NB4 (cell line): ENCODE measurements at regions not wholly inside any gene's neighbourhood (a gene's known extent, or its start where the extent isn't known, plus 50 kb on each side); places are given as distances from the start of the nearest gene placed in this dataset.

Experiments
- DNase-seq: peaks from one replicate; pipeline ENCODE4 v3.0.0; 2010; ENCODE audit warnings: low read depth
- H3K4me3 ChIP-seq: one replicate; pipeline ENCODE4 v1.5.1; 2011; ENCODE audit warnings: mild to moderate bottlenecking, low read depth, low read length, moderate library complexity
- CTCF ChIP-seq: IDR thresholded peaks from one replicate; pipeline ENCODE4 v1.5.1; 2012; ENCODE audit warnings: low read depth, low read length
- MAX ChIP-seq: IDR thresholded peaks from 2 replicates; pipeline ENCODE4 v1.6.1; 2011; ENCODE audit warnings: low read depth, low read length
- MYC ChIP-seq: IDR thresholded peaks from 2 replicates; pipeline ENCODE4 v1.6.1; 2011; ENCODE audit warnings: low read depth, low read length
- POLR2A ChIP-seq: IDR thresholded peaks from 2 replicates; pipeline ENCODE4 v1.6.1; 2011; ENCODE audit warnings: mild to moderate bottlenecking; ENCODE audit not compliant: insufficient read length; ENCODE audit errors: extremely low read depth

DNA sequence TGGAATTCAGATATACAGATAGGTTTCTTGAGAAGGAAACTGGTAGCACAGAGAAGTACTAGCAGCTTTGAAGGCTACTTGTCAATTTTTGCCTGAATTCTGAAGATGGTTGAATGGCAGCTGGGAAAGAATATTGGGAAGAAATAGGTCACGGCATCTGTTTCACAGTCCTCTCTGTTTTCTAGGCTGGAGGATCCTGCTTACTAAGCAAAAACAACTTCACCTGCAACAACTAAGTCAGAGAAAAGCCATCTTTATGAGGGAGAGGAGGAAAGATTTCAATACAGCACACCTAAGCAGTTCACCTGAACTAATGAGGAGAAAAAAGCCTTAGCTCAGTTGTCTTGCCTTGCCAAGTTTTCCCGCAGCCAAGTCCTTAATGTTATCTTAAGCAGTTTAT, 975.5 kb upstream of the EPHA7 start:
- DNase-seq, result no peak
- H3K4me3 ChIP-seq, result no peak overlapping the region
- TF ChIP-seq POLR2A, result no peak
- TF ChIP-seq MAX, result no peak
- TF ChIP-seq MYC, result no peak
- no peak for TF ChIP-seq CTCF

DNA sequence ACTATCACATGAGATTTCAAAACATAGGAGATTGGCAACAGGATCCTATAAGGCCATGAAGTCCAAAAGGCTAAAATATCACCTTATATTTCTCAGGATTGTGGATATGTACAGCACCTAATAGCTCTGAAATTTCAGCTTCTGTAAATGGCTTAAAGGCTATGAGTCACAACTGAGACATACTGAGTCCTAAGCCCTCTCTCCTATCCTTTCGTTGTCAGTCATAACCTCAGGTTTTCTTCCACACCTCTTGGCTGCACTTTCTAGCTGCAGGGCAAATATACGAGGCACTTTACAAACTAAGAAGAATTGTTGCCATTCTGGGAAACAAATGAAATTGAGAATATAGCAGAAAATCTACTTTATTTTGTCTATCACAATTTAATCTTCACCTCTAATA, 969.9 kb upstream of the EPHA7 start:
- no peak for DNase-seq
- no peak for TF ChIP-seq POLR2A
- no peak for TF ChIP-seq MYC
- no peak for TF ChIP-seq MAX
- TF ChIP-seq CTCF, result no peak
- no peak overlapping the region for H3K4me3 ChIP-seq

DNA sequence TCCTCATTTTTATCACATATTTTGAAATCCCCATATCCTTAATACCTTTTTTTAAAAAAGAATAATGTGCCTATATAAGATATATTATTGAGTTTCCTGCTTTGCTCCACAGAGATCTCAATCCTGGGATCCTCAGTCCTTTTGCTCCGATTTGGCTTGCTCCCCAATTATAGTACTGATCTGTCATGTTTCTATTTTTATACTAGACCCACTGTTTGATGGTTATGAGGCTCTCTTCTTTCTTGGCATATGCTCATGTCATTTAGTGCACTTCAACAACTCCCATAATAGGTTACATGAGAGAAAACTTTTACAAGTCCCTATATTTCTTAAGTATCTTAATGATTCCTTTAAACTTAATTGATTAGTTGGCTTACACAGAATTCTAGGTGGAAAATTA, 958.5 kb upstream of the EPHA7 start:
- no peak overlapping the region for H3K4me3 ChIP-seq
- no peak for TF ChIP-seq MYC
- TF ChIP-seq POLR2A, result no peak
- no peak for TF ChIP-seq CTCF
- no peak for TF ChIP-seq MAX
- no peak for DNase-seq

DNA sequence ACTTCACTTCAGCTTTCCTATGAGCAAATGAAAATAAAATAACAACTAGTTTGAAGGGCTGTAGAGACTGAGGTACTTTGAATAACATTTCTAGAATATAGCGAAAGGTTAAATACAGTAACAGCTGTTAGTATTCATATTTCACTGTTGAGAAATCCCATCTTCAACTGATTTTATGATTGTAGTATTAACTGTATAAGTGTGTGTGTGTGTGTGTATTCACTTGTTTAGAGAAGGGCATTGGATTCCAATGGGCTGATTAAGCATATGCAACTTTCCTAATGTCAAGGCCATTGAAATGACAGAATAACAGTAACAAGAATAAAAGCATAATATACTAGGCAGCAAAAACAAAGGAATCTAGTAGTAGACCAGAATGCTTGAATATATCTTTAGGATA, 957.5 kb upstream of the EPHA7 start:
- H3K4me3 ChIP-seq, result no peak overlapping the region
- TF ChIP-seq MYC (no peak), POLR2A (no peak), MAX (no peak), CTCF (no peak)
- no peak for DNase-seq

DNA sequence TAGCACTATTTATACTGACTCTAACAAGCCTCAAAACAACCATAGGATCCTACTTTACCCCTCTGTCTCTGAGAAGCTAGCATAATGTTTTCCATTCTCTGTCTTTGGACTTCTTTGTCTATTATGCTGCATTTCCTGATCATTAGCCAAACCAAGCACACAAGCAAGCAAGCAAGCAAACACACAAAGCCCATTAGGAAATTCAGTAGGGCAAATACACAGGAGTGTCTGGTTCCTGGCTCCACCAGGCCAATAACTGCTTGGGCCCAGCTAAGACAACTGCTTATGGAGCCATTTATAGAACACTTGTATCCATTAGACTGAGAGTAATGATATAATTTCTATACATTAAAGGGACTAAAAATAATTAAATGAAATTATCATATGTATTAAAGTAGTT, 952.9 kb upstream of the EPHA7 start:
- no peak overlapping the region for H3K4me3 ChIP-seq
- DNase-seq, result no peak
- TF ChIP-seq POLR2A (no peak), CTCF (no peak), MAX (no peak), MYC (no peak)

- H3K4me3 ChIP-seq, result no peak overlapping the region
- TF ChIP-seq POLR2A (no peak), CTCF (no peak), MAX (no peak), MYC (no peak)
- no peak for DNase-seq
Observed at GRCh38 chr6:94367316-94367715, 948.0 kb upstream of the EPHA7 start.
